GM21390 (cell line): ENCODE measurements at regions not wholly inside any gene's neighbourhood (a gene's known extent, or its start where the extent isn't known, plus 50 kb on each side); places are given as distances from the start of the nearest gene placed in this dataset.
"Not testable (repeated sequence)": the region's sequence is repeated elsewhere in the genome, so short reads cannot be mapped to it uniquely, and the experiment has no call there.

Experiments
- ATAC-seq: cut with Tn5 transposase; IDR thresholded peaks from one replicate; pipeline ENCODE4 v1.9.1; 2021; ENCODE audit not compliant: unreplicated experiment

GRCh38 chr1:99062192-99062591 lies 57.5 kb upstream of the PLPPR5 start:
- ATAC-seq: peak; percentile 68

GRCh38 chr1:99069146-99069545 lies 64.5 kb upstream of the PLPPR5 start:
- ATAC-seq: no peak

- ATAC-seq: not testable (repeated sequence)
Observed at GRCh38 chr1:99078529-99078928, 73.9 kb upstream of the PLPPR5 start.

GRCh38 chr1:99082366-99082765 lies 77.7 kb upstream of the PLPPR5 start:
- ATAC-seq: no peak

- ATAC-seq: no peak
Observed at GRCh38 chr1:99083338-99083737, 78.7 kb upstream of the PLPPR5 start.

- peak; percentile 74 for ATAC-seq
Observed at GRCh38 chr1:99084562-99084961, 79.9 kb upstream of the PLPPR5 start.

GRCh38 chr1:99086057-99086456 lies 81.4 kb upstream of the PLPPR5 start:
- ATAC-seq: no peak

GRCh38 chr1:99098589-99098988 lies 93.9 kb upstream of the PLPPR5 start:
- ATAC-seq: no peak

GRCh38 chr1:99106274-99106673 lies 101.6 kb upstream of the PLPPR5 start:
- ATAC-seq: no peak

GRCh38 chr1:99107680-99108079 lies 103.0 kb upstream of the PLPPR5 start:
- ATAC-seq: no peak

- no peak for ATAC-seq
Observed at GRCh38 chr1:99110140-99111041, 105.7 kb upstream of the PLPPR5 start.

GRCh38 chr1:99115231-99115630 lies 110.6 kb upstream of the PLPPR5 start:
- no peak for ATAC-seq

- no peak for ATAC-seq
Observed at GRCh38 chr1:99119188-99119587, 114.5 kb upstream of the PLPPR5 start.

- no peak for ATAC-seq
Observed at GRCh38 chr1:99122039-99122438, 117.4 kb upstream of the PLPPR5 start.

- ATAC-seq: no peak
Observed at GRCh38 chr1:99123936-99124335, 119.3 kb upstream of the PLPPR5 start.

- no peak for ATAC-seq
Observed at GRCh38 chr1:99131546-99131945, 126.9 kb upstream of the PLPPR5 start.

- no peak for ATAC-seq
Observed at GRCh38 chr1:99133756-99134500, 129.3 kb upstream of the PLPPR5 start.

- ATAC-seq: no peak
Observed at GRCh38 chr1:99137554-99138206, 126.6 kb upstream of the PLPPR4 start.

- no peak for ATAC-seq
Observed at GRCh38 chr1:99139876-99140275, 124.4 kb upstream of the PLPPR4 start.

GRCh38 chr1:99146129-99146848 lies 118.0 kb upstream of the PLPPR4 start:
- no peak for ATAC-seq

- ATAC-seq: no peak
Observed at GRCh38 chr1:99149952-99150351, 114.3 kb upstream of the PLPPR4 start.
